Umbilical cord (tissue), 1 donor: ENCODE measurements at regions not wholly inside any gene's neighbourhood (a gene's known extent, or its start where the extent isn't known, plus 50 kb on each side); places are given as distances from the start of the nearest gene placed in this dataset.

Experiments
- DNase-seq: peaks from one replicate; pipeline ENCODE4 v3.0.0-alpha.2; 2015; ENCODE audit warnings: low spot score

DNA sequence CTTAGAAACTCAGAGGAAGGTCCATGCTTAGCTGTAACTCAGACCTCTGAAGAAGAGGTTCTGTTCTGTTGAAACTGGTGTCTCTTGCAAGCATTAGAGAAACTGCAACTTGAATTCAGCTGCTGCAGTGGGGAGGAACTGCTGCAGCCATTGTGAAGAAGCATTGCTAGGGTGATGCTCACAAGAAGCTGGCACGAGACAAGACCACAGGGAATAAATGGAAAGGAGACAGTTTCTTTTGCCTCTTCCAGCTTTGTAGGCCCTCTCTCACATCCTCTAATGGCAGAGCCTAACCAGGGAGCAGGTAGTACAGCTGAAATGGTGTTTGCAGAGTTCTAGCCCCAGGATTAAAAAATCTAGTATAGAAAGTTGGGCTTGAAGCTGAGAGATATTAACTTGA, 148.0 kb upstream of the DMAC1 start:
- no peak for DNase-seq

DNA sequence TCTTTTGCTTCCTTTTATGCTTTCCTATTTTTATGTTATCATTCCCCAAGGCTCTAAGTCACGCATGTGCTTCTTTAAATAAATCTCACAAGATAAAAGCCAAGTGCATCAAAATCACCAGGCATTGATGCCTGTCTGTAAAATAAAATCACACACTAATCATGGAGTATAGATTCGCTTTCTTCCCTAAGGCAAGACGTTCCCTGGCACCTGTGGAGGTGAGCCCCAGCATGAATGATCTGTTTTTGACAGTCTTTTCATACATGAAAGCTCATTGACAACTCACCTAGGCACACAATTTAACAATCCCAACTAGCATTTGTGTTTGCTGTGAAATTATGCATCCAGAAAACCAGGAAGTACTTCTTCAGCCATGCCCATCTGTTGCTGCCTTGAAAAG, 146.9 kb upstream of the DMAC1 start:
- no peak for DNase-seq

DNA sequence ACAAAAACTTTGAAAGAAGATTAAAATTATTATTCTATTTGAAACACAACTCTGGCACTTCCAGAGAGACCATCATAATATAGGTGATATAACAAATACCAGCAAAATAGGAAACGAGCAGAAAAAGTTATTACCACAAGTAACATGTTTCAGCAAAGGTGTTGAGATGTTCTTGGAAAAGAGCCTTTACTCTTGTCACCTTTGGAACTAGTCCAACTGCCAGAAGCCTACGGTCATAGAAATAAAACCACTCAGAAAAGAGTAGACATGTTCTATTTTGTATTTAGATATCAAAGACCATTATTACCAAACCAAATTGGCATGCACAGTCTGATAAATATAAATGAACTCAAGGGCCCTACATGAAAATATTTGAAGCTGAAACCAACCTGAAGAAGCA, 145.0 kb upstream of the DMAC1 start:
- no peak for DNase-seq

DNA sequence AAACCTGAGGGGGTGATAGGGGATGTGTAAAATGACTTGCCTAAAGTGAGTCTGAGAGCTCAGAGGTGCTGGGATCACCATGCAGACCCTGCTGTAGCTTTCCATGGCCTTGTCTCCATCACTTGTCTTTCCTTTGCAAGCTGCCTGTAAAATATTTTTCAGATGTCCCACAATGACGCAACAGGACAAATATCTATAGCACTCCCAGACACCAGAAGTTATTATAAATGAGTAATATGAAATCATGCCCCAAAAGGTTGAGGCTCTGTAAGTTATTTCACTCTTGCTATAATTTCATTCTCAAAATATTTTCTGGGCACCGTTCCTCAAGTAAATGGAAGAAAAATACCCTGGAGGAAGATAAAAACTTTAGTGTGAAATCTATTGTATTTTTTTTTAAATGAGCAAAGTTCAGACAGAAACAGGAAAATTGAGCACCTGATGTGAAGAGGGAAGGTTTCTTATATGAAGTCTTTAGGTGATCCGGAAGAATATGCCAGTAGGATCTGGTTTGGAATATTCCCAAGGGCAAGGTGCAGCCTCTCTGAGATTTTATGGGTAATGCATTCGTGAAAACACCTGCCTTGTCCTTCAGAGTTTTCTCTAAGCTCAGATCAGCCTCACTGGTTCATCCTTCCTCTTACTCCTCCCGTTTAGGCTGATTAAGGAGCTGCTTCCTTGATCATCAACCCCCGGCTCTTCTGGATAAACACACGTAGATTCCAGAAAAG, 138.3 kb upstream of the DMAC1 start:
- DNase-seq = no peak

DNA sequence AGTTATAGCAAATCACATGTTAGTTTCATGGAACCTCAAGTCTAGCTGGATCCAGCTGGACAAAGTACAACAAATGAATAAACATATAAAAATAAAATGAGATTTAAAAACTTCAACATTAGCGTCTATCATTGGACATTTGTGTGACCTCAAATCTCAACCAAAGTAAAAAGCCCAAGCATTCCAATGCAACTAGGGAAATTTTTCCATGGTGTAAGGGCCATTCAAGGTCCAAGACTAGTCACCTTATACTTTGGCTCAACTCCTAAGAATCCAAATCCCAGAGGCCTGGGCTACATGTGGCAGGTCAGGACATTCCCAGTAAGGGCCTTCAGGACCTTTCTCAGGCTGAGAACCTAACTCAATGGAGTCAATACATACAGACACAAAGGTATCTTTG, 137.4 kb upstream of the DMAC1 start:
- no peak for DNase-seq

DNA sequence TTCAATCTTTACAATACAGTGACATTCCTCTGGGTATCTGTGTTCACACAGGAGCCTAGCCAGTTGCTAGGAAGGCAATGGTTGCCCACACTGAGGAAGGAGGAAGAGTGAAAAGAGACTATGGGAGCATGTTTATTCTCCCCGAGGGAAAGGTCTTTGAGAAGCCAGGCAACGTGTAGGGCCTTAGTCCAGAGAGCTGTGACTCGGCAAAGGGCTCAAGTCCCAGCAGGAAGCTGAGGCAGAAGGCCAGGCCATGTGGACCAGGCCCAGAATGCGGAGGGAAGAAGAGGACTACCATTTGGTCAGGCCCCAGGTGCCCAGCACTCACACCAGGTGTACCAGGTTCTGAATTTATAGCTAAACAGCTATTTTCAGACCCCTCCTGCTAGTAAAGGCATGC, 136.6 kb upstream of the DMAC1 start:
- DNase-seq = no peak

DNA sequence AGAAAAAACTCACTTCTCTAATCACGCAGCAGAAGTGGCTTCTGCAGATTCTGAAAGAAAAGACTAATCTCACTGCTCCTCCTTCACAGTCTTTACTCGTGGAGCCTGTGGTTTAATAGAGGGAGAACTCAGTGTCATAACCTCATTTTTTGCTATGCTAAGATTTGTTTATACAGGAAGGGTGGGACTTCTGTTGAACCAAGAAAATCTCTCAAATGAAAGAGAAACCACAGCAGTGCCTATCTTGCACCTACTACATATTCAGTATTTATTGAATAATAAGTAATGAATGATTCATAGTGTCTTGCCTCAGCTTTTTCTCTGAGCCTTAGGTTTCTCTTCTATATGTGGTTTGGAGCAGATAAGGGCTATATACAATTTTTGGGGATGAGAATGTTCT, 136.1 kb upstream of the DMAC1 start:
- peak; percentile 77 for DNase-seq

DNA sequence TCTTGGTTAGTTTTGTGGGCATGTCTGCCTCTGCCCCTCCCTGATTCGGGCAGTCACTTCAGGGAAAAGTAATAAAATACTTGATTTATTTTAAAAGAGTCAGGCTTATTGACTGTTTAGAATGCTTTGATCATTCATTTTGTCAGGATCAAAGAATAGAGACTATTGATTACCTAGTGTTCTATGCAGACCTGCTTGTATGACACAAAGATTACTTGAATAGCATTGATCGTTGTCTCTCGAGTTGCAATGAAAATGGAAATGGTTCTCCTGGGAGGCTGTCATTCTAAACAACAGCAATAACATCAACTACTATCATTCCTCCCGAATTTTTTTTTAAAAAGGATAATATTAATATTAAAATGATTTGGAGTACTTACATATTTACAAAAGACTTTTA, 133.2 kb upstream of the DMAC1 start:
- no peak for DNase-seq

DNA sequence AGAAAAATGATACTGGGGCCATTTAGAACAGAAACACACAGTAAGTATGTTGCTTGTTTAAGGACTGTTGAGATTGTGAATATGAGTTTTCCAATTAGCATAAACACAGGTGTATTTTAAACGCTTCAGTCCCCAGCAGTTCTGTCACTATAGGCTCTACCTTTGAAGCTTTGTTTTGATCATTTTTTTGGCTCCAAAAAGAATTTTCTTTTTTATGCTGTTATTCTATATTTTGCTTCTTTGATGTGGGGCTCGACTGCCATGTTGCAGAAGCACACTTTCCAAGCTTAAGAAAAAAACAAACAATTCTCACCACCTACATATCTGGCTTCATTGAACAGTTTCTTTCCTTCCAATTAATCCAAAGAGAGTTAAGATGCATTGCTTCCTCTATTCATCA, 131.0 kb upstream of the DMAC1 start:
- DNase-seq = no peak

DNA sequence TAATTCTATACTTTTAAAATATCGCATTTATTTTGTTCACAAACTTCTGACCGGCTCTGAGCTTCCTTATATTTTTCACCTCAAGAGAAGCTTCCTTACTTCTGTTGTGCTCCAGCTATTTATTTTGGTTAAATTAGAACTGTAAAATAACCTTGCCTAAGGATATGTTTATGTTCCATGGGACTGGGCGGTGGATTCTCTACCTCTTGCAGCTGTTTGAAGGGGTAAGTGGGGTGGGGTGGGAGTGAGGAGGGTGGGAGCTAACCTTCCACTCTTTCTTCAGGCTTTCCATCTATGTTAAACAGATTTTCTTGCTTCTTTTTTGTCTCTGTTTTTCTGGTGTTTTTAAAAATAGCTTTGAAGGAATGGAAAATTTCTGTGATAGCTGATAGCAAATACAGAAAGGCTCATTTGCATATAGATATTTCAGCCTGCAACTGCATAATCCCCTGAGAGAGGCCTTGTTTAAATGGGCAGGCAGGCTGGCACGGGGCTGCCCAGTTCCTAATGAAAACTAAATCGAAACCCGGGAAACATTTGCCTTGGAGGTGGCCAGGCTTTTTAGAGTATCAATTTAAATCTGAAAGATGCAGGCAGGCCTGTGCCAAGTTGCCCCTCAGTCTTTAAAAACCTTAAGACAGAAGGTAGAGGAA, 122.1 kb upstream of the DMAC1 start:
- DNase-seq = no peak

DNA sequence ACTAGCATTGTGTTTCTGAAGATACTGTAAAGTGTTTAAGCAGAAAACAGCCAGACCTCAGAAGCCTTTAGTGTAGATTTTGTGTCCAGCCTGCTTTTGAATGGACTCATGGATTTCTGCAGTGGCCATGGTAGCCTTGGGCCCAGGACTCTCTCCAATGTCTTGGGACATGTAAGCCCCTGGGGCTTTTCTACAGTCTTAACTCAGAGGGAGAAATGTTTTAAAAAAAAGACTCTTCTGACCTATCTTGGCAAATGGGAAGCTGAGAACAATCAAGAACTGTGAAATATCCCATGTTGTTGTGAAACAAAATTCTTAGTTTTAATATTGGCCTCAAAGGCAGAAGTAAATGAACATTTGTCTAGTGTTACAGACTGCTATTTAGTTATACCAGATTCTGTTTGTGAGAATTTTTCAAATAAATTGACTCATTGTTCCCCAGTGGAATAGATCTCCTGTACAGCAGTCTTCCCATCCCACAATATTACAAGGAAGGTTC, 112.5 kb upstream of the DMAC1 start:
- DNase-seq = no peak

DNA sequence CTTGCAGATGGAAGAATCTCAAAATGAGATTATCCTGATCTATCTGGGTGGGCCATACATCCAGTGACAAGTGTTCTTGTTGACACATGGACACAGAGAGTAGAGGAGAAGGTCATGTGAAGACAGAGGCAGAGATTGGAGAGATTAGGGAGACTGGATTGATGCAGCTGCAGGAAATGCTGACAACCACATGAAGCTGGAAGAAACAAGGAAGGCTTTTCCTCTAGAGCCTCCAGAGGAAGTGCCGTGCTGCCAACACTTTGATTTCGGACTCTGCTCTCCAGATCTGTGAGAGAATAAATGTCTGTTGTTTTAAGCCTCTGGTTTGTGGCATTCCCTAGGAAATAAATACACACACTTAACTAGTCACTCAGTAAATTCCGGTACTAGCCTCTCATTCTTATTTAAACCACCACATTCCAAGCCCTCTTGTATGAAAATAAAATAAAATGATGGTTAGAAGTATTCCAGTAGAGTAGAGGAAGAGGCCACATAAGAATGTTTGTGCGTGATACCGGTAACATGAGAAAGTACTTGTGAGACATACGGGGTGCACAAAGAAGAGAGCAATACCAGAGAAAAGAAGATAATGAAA, 110.9 kb upstream of the DMAC1 start:
- DNase-seq = no peak

DNA sequence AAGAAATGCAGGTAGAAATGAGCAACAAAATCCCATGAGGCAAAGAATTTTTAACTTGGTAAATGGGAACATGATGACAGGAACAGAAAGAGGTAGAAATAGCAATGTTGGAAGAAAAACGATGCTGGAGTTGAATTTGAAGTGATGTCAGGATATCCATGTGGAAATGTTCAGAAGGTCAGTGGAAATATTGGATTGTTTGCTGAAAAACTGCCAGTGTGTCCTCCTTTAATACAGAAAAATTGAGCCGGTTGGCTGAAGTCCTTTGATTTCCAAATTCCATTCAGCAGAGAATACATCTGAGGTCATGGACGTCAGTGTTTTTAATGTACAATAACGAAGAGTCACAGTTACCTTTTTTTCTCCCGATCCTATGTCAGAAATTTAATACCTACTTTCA, 110.0 kb upstream of the DMAC1 start:
- no peak for DNase-seq

DNA sequence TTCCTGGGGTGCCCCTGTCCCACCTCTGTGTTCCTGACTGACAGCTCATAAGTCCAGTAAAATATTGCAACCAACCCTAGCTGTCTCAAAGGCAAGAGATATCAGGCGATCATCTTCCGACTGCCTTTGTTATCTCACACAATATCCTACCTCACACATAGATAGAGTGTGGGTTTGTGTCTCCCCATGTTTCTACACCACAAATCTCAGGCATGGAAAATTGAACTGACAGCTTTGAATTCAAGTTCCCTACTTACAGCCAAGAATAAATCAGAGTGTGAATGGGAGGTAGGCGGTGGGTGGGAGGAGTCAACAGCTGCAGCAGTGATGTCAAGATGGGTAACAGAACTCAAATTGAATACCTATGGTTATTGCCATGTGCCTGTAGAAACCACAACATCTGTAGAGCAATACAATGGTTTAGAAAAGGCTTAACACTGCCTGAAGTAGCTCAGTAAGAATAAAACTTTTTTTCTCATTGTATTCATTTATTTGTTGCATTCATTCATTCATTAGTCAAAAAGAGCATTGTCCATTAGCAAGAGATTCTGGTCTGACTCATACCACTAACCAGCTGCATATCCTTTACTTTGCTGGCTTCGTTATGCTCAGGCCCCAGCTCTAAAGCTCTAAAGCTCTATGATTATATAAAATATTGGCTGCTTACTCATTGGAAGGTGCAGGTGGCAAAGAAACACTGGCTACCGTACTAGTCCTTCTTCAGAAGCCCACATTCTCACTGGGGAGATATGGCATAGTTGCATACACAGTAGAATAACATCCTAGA, 108.2 kb upstream of the DMAC1 start:
- peak; percentile 24 for DNase-seq

DNA sequence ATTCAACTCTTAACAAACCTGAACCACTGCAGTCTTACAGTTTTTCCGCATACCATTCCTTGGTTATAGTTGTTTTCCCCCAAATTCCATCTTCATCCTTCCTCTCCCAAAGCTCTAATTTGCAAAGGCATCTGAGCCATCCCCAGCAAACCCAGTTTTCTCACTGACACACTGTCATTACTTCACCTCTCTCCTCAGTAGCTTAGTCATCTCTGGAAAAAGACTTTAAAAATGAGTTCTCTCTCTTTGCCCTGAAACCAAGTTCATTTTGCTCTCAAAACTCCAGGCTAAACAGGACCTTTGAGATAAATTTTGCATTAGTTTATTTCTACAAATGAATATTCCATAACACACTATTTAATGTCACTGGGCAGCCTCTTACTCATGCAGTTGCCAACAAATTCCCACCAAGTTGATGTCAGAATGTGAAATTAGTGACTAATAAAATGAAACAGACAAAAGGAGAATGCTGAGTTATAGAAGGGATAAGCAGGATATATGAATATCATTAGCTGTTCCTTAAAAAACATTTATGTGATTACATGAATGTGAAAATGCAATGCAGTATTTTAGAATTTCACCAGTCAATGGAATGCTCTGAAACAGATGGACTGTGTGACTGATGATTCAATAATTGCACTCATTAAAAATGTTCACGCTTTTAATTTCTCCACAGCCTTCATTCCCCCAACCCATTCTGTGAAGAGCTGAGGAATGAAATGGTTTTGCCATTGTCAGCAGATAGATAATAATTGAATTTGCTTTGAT, 107.4 kb upstream of the DMAC1 start:
- peak; percentile 23 for DNase-seq

DNA sequence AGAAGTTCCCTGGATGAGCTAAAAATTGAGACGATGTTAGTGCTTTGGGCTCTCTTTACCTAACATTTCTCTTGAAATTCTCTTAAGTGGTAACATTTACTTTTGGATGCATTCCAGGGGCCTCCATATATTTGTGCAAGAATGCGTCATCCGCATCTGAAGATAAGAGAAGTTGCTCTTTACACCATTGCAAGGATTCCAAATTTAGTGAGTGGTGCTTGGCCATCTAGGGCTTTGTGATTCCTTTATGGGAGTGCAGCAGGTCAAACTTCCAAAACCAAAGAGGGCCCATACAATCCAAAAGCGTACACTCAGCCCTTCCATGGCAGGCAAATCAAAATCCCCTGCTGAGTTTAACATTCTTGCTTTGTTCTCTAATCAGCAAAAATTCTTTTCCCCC, 102.0 kb upstream of the DMAC1 start:
- peak; percentile 72 for DNase-seq

DNA sequence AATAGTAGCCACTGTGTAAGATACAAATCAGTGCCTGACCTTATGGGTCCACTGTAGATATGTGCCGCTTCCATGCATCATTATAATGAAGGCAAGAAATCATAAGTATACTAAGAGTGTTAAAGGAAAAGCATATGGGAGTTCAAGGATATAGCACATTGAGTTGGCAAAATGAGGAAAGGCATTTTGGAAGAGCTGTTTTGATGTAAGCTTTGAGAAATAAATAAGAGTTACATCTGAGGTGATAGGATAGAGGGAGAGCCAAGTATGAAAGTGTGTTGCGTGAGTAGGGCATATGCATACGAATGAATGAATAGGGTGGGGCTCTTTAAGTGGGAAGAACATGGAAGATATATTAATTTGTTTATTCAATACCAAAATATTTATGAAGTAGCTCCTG, 101.0 kb upstream of the DMAC1 start:
- DNase-seq = no peak

DNA sequence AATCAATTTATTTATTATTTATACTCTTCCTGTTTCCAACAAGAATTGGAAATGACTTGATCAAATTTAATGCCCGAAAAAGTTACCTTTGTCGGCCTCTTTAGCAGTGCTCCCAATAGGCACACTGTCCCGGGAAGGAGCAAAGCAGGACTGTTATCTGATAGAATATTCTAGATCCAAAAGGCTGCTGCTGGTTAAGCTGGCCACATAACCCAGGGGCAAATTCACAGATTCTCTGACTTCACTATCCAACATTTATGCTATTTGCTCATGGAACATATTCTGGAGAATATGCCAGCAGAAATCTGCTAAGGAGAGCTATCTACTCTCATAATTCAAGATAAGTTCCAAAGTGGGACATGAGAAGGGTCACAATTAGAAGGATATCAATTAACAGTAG, 100.2 kb upstream of the DMAC1 start:
- no peak for DNase-seq

DNA sequence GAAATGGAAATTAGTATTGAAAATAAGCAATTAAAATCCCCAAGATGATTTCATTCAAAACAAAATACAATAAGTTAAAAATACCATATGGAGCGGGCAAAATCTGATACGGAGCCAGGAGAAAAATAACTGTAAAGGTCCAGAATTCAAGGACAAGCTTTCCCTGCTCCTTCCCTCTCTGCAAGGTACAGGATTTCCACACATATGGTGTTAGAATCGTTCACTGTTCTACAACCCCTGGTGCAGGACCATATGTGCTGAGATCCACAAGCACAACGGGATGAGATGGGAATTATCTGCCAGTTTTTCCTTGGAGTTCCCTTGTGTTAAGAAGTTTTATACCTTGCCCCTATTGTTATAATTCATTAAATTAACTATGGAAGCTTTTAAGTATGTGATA, 94.7 kb upstream of the DMAC1 start:
- no peak for DNase-seq

DNA sequence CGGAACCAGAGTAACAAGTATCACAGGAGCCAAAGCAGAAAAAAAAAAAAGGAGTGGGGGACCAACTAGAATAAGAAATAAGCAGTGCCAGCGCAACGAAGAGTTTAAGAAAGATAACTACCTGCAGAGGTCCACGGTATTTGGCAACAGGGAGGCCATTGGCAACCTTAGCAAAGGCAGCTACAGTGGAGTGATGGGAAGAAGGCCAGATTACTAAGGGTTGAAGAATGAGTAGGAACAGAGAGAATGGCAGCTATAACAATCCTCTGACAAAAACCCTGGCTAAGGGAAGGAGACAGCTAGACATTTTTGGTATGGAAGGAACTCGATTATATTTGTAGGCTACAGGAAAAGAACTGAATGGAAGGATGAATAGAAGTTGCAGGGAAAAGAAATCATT, 93.4 kb upstream of the DMAC1 start:
- DNase-seq = no peak

DNA sequence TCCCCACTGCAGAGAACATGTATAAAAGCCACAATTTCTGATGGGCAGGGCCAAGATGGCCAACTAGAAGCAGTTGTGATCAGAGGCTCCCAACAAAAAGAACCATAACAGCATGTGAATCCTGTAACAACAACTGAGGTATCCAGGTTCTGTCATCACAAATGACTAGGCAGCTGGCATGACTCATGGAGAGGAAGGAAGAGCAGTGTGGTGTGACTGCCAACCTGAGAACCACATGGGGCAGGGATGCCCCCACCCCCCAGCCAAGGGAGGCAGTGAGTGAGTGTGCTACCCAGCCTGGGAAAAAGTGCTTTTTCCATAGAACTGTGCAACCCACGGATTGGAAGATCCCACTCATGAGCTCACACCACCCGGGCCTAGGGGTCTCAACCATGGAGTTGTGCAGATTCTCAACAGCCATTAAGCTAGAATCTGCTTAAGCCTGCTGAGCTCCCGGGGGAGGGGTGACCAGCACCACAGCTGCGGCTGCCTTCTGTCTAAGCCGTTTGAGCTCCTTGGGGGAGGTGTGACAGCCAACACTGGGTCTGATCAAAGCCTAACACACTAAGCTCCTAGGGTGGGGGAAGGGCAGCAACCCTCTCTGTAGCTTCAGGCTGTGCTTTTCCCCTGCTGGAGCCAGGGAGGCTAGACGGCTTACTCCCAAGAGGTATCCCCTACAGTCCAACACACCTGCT, 80.1 kb upstream of the DMAC1 start:
- no peak for DNase-seq
